GM19468 (cell line): ENCODE measurements at regions not wholly inside any gene's neighbourhood (a gene's known extent, or its start where the extent isn't known, plus 50 kb on each side); places are given as distances from the start of the nearest gene placed in this dataset.

Experiments used
- ATAC-seq: cut with Tn5 transposase; IDR thresholded peaks from one replicate; pipeline ENCODE4 v1.9.1; 2021; ENCODE audit warnings: mild to moderate bottlenecking, moderate library complexity, moderate number of reproducible peaks; ENCODE audit not compliant: unreplicated experiment; ENCODE audit errors: extremely low read depth

DNA sequence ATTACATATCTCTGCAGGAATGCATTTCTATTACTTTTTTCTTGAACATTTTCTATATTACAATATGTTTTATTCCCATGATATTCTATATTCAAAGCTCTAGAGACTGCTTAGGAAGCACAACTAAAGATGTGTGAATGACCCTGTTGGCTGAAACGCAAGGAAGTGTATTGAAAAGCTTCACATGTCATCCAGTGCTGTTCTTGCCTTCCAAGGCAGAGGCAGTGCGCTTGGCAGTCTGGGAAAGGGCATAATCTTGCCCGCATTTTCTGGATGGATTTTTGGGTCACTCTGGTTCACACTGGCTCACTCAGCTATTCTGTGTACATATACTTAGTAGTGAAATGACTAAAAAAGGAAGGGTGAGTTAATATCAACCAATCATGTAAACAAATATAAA lies 262.4 kb downstream of the PTPRC start:
- ATAC-seq, result no peak

DNA sequence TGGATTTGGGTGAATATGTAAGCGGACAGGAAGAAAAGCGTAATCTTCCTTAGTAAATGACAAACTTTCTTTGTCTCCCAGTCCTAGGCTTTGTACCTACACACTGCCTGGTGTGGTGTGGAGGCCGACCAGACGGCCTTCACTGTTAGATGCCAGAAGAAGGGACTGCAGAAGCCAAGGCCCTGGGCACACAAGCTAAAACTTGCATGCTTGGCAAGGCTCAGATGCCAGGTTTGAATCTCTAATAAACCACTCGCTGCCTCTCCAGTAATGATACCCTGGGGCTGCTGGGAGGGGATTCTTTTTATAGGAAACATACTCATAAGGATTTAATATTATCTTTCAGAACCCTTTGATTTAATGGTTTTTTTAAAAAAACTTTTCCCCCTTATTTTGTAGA lies 263.8 kb downstream of the PTPRC start:
- ATAC-seq, result no peak

DNA sequence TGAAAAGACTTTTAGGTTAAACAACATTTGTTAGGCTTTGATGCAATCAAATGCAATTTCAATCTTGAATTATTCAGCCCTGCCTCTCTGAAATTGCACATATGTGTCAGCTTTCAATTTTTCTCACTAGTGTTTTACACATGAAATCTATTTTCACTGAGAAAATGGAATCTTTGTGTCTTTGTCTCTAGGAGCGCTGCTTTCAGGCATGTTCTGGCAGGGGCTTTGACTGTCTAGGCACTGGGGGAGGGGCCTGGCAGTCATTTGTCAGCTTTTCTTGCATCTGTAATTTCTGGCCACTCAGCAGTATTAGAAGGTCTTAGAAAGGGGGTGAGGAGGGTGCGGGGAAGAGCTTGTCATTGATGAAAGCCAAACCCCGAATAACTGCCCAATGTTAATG lies 264.4 kb downstream of the PTPRC start:
- no peak for ATAC-seq

DNA sequence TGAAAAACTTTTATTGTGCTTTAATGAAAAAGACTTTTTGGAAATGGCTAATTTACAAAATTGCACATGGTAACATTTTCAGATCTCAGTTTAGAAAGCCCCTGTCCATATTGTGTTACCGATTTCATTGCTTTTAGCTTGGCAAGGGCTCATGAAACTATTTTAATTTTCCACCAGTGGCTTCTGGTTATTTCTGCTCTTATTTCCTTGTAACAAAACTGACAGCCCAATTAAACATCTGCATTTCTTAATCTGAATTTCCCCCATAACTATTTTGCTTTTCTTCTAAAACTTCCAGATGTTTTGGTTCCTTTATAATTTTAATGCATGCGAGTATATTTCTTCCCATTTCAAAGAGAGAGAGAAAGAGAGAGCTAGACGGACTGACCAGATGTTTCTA lies 264.8 kb downstream of the PTPRC start:
- no peak for ATAC-seq

DNA sequence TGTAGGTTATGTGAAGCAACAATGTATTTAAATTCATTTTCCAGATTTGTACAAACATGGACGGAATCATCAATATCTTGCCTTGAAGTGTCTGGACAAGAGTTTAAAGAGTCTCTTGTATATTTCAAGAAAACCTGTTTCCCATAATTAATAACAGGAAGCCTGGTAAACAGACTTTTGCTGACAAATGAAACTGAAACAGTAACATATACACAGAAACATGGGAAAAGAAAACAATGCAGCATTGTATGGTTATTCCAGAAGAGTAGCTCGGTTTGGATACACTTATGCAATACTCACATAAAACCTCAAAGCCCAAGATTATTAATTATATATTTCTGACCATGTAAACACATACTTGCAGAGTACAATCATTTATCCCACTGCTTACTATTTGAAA lies 265.5 kb downstream of the PTPRC start:
- ATAC-seq, result no peak

DNA sequence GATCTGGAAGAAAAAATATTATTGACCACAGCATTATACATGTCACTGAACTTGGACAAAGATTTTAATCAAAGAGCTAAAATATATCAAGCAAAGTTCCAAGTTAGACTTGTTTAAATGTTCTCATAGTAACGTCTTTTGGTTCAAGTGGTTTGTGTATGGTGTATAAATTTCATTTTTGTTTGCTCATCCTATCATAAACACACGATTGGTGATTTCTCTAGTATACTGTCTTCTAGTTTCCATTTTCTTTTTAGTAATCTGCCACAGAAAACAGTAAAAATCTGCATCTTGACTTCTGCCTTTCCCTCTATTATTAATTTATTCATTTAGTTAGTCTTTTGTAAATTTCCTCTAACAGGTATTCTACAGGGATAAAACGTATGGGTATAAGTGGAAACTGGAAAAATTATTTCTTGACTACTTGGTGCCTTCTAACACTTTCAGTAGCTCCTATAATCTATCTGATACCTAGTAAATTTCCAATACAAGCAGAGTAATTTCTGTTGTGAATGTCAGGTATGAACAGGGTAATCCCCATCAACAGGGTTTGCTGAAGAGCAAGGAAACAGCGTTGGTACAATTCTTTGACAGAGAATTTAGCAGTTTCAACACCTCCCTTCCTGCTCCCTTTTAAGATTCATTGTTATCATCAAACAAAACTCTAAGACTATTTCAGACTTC lies 268.0 kb downstream of the PTPRC start:
- ATAC-seq, result no peak

DNA sequence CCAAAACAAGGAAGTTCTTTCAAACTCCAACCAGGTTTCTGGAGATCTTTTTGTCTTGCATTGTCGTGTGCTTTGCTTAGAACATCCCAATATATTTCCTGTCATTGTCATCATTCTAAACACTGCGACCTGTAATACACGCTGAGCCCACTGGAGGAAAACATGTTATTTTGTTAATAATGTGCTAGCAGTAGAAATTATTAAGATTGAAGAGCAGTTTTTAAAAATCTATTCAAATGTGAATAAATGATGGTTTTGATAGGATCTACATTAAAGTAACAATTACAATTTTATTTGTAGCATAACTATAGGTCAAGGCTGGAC lies 268.5 kb downstream of the PTPRC start:
- no peak for ATAC-seq

DNA sequence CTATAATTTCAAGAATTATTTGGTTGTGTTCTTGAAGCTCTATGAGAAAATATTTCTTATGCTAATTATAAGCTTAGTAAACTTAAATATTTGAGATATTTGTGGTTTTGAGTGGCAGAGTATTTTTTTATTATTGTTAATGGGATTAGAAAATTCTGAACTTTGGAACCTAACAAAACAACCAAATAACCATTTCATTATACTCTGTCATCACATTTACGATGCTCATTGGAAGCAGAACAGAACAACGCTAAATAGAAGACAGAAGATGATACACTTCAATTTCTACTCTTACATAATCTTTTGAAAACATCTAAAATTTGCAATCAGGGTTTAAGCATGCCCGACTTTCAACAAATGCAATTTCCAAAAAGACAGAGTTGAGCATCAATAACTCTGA lies 270.2 kb downstream of the PTPRC start:
- ATAC-seq, result no peak

DNA sequence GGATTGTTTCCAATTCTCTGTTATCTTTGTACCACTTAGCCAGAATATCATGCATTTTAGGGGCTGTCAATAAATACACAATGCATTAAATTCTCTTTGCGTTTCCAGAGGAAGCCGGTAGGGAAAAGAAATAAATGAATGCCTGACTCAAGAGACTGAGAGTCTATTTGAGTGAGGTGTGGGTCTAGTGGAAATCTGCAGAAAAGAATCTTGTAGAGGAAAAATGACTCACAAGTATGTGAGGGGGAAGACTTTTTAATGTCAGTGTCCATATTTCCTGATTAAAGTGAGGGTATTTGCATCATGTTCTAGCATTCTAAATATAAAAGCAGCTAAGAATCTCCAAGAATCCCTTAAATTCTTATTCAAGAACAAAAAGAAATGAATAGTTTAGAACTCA lies 271.1 kb downstream of the PTPRC start:
- ATAC-seq, result no peak

DNA sequence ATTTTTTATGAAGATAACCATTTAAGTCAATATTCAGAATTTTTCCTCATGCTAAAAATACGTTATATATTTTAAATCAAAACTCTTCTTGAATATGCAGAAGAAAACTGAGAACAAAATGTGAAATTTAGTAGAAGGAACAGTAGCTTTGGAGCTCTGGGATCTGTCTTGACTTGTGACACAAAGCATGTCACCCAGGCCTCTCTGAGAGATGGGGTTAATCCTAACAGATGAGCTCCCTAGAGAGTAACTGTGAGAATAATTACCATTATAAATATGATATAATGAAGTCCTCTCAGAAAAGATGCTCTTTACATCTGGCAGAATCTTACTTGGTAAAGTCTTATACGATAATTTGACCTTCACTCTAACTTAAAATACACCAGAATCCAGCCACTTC lies 272.0 kb downstream of the PTPRC start:
- ATAC-seq, result no peak

DNA sequence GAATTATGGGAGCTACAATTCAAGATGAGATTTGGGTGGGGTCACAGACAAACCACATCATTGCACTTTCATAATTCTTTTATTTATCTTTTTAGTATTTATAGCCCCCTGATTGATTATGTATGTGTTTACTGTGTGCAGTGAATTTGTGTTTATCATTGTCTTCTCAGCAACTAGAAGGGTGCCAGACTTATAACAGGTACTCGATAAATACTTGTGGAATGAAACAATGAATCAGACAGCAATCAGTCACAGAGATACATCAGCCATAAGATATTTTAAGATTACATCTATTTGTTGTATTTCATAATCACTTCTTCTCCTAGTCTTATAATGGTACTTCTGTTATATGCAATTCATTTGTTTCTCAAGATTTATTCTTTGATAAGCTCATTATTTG lies 273.2 kb downstream of the PTPRC start:
- no peak for ATAC-seq

DNA sequence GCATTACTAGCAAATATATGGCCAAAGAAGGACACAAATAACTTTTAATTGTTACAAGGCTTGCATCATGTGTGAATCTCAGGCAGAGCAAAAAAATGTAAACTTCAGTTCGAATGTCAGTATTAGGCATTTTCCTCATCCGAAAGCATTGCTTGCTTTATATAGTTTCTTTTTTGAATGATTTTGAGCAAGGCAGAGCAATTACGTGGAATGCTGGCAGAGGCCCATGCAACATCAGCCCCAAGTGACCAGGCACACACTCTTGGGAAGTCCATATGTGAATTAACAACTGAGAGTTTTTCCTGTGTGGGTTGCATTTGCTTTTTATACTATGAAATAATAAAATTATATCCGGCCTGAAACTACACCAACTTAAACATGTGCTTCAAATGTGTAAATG lies 274.8 kb downstream of the PTPRC start:
- no peak for ATAC-seq

DNA sequence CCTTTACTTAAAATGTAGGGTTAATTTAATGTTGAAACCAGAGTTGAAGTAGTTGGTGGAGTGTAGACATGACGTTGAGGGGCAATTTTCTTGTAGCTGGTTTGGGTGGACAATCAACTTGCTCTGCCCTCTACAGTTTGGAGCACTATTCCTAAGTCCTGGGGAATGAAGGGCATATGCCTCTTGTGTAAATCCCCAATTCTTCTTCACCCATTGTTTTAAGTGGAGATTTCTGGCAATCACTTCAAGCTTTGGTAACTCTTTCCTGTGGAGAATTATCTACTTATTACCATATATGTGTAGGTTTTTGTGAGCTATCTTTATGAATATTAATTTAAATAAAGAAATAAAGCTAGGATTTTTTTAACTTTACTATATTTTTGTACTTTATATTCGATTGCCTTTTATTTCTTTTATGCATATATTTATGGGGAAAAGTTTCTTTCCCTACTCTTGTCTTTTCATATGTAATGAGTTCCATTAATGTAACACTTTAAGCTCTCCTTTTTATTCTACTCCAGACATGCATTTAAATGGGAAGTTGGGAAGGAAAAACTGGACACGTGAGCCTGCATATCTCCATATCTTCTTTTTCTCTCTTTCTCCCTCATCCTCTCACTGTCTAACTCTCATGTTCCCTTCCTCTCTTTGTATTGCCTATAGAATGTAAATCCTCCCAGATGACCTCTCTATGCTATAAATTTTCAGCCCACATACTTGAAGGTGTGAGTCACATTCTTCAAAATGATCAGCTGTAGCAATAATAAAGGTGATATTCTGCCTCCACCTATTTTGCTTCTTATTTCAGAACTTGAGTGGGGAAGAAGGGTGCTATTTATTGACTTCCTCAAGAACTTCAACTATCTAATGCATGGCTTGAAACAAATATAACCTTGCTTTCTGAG lies 276.7 kb downstream of the PTPRC start:
- no peak for ATAC-seq

DNA sequence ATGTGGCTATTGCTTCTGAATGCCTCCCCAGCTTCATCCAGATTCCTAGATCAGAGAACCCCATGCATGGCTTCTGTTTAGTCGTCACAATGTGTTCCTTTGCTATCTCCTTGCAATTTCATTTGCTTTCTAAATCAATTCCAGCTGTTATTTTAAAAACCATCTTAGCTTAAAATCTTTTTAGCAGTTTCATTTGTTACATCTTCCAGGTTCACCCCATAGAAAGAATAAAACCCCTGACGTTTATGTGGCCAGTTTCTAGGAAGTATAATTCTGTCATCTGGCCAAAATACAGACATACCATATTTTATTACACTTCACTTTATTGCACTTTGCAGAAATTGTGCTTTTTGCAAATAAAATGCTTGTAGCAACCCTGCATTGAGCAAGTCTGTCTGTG lies 278.4 kb downstream of the PTPRC start:
- ATAC-seq, result no peak

DNA sequence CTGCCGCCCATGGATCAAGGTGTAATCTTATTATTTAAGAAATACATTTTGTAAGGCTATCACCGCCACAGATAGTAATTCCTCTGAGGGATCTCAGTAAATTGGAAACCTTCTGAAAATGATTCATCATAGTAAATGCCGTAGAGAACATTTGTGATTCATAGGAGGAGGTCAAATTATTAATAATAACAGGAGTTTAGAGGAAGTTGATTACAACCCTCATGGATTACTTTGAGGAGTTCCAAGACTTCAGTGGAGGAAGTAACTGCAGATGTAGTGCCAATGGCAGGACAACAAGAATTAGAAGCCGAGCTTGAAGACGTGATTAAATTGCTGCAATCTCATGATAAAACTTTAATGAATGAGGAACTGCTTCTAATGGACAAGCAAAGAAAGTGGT lies 280.1 kb downstream of the PTPRC start:
- no peak for ATAC-seq

DNA sequence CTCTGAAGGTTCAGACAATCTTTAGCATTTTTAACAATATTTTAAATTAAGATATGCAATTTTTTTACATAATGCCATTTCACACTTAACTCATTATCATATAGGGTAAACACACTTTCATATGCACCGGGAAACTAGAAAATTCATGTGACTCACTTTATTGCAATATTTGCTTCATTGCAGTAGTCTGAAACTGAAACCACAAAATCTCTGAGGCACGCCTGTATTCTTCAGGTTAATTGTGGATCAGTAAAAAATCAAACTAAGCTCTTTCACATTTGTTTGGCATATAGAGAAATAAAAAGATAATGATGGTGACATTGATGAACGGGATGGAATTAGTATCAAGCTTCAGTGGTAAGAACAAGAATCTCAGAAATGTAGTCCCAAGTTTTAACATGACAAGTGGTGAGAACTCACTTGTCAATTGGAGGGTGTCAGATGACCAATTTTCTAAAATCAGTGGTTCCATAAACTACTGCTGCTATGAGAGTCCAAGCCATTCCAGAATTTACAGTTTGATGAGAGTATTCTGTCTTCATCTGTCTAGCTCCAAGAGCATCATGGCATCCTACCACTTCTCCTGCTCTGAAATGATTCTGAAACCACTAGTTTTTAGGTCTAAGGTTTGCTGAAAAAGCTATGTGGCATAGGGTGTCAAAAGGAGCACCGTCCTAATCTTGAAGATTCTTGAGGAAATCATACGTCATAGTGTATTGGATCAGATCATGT lies 281.0 kb downstream of the PTPRC start:
- ATAC-seq, result no peak

DNA sequence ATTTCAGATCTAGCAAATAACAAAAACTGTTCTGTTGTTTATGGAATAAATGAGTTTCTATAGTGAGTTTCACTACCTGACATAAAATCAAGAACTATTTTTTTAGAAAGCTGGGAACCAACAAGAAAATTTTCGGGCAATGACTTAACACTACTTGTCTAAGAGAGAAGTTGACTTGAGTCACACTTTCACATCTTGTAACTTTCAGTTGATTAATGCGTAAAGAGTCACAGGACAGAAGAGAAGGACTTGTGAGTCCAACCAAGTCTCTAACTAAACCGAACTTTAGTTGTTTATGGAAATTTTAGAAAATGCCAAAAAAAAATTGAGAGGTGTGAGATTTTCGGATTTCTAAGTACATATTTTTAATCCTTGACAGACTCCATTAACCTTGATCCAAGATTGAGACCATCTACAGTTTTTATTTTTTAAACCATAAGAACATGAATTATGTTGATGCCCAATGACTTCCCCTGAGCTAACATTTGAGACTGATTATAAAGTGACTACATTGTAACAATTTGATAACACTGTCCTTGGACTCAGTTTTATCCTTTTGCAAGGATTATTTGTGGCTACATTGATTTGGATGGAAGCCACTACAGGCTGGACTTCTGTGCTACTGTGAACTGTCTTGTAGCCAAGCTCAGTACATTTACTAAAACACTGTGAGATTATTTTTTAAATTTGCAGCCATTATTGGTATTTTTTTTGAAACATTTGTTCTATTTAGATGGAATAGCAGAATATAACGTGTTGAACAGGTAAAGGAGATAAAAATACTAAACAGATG lies 284.0 kb downstream of the PTPRC start:
- peak; percentile 55 for ATAC-seq

DNA sequence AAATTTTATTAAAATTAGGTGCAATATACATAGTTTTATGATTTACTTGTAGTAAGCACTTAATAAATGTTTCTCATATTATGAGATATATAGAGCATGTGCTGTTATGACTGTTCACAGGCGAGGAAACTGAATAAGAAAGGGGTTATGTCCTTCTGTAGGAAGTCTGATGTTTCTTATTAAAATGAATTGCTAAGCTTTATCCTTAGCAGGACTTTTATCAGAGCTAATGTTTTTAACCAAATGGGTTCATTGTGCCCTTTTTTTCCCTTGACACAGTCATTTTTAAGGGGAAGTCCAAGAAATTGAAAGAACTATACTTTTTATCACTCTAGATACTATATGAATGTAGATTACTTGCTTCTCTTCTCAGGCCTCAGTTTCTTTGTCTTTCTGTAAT lies 285.2 kb downstream of the PTPRC start:
- no peak for ATAC-seq

DNA sequence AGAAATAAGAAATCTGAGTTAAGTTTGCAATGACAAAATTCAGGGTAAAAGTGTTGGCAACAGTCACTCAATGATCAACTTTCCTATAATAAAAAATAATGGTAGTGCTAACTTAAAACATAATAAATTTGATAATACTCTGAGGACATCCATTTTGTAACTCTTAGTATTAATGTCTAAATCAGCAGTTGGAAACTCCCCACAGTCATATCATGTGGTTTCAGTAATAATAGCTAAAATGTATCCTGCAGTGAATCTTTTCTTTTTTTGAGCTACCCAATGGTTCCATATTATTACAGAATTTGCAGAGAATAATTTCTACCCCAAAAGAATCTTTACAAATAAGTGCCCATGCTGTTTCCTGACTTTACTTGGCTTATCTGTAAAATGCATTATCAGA lies 286.7 kb downstream of the PTPRC start:
- ATAC-seq, result no peak

DNA sequence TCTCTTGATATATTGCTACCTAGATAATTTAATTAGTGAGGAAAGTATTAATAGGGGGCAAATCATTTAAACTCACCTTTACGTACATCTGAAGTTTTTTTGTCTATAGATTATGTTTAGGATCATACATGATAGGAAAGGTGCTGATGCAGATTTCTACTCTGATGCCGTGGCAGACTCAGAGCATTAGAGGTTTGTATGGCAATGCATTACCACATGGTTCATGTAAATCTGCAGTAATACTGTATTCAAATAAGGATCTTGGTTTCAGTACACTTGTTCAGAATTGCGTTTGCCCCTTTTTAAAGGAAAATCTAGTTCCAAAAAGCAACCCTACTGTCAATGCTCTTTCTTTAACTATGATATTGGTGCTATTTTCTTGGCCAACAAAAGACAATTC lies 288.3 kb downstream of the PTPRC start:
- no peak for ATAC-seq
